Prostate gland (tissue), 2 donors: ENCODE measurements at regions not wholly inside any gene's neighbourhood (a gene's known extent, or its start where the extent isn't known, plus 50 kb on each side); places are given as distances from the start of the nearest gene placed in this dataset.

Experiments used
- DNase-seq: peaks from one replicate; pipeline ENCODE4 v3.0.0-alpha.2; 2019; ENCODE audit warnings: low spot score
- H3K27ac ChIP-seq, 2 donors: fragments of 200-600 bp; sonication (generic); 2 replicates each; pipeline ENCODE4 v1.5.1; 2017 to 2019
- H3K27me3 ChIP-seq: fragments of 200-600 bp; sonication (generic); replicated peaks from 2 replicates; pipeline ENCODE4 v1.5.1; 2019; ENCODE audit not compliant: insufficient read depth
- H3K36me3 ChIP-seq, 2 donors: fragments of 200-600 bp; sonication (generic); 1 replicate in 1 of 2; 2 replicates in 1 of 2; pipeline versions ENCODE4 v1.5.1 to v1.8.1; 2017 to 2019
- H3K4me1 ChIP-seq: fragments of 200-600 bp; sonication (generic); replicated peaks from 2 replicates; pipeline ENCODE4 v1.5.1; 2019
- H3K4me3 ChIP-seq, 2 donors: fragments of 200-600 bp; sonication (generic); 2 replicates each; pipeline ENCODE4 v1.5.1; 2017 to 2019
- H3K9me3 ChIP-seq: fragments of 200-600 bp; sonication (generic); 2 replicates; pipeline ENCODE4 v1.5.1; 2017
- CTCF ChIP-seq, 4 experiments: fragments of 200-600 bp in 2 of 4; fragments of 450-650 bp in 2 of 4; sonication (generic) in 2 of 4; IDR thresholded peaks; 1 replicate in 3 of 4; 2 replicates in 1 of 4; pipeline ENCODE4 v1.5.1; 2016 to 2019; ENCODE audit warnings: antibody characterized with exemption in 4 of 4, mild to moderate bottlenecking in 2 of 4, moderate library complexity in 2 of 4
- POLR2A ChIP-seq: fragments of 450-650 bp; IDR thresholded peaks from one replicate; pipeline ENCODE4 v1.6.1; 2016; ENCODE audit warnings: antibody characterized with exemption, mild to moderate bottlenecking
- POLR2AphosphoS5 ChIP-seq: sonication (generic); formaldehyde crosslinking; IDR thresholded peaks from one replicate; pipeline ENCODE4 v1.6.1; 2017; ENCODE audit warnings: antibody characterized with exemption
- WGBS: methylation state at CpG from one replicate; pipeline ENCODE4 v1.1.5; 2018; 5-methylcytosine and 5-hydroxymethylcytosine counted together
- intact Hi-C: fragments of 100-400 bp; cut with DNase I; formaldehyde crosslinking; loops from one replicate; pipeline ENCODE4 v1.14.2; 2022

- Histone ChIP-seq H3K27ac (no peak overlapping the region), H3K36me3 (no peaks in the 10 kb centered on the region), H3K27me3 (no peaks in the 10 kb centered on the region), H3K4me1 (no peaks in the 10 kb centered on the region), H3K4me3 (no peak overlapping the region), H3K9me3 (no peaks in the 10 kb centered on the region)
- no peak for DNase-seq
- intact Hi-C loops = no loop called here
- TF ChIP-seq POLR2A (no peak), POLR2AphosphoS5 (no peak), CTCF (IDR thresholded peaks at IDR 0.05) (no peak)
Measured at GRCh38 chr5:73395256-73395655, 53.3 kb downstream of the FOXD1 start.

- H3K27me3 ChIP-seq = no peaks in the 10 kb centered on the region
- no peaks in the 10 kb centered on the region for H3K36me3 ChIP-seq
- intact Hi-C loops = no loop called here
- H3K4me3 ChIP-seq = no peak overlapping the region
- H3K4me1 ChIP-seq = no peaks in the 10 kb centered on the region
- H3K9me3 ChIP-seq = no peaks in the 10 kb centered on the region
- WGBS = 69% methylated on average over 4 of the region's 4 CpGs
- no peak overlapping the region for H3K27ac ChIP-seq
- TF ChIP-seq POLR2A = no peak
- TF ChIP-seq CTCF (IDR thresholded peaks at IDR 0.05) = no peak
- no peak for TF ChIP-seq POLR2AphosphoS5
- no peak for DNase-seq
Measured at GRCh38 chr5:73394610-73395009, 54.0 kb downstream of the FOXD1 start.

- Histone ChIP-seq H3K36me3 (no peaks in the 10 kb centered on the region), H3K4me3 (no peak overlapping the region), H3K9me3 (no peaks in the 10 kb centered on the region), H3K27me3 (no peaks in the 10 kb centered on the region), H3K4me1 (no peaks in the 10 kb centered on the region), H3K27ac (no peak overlapping the region)
- no peak for DNase-seq
- intact Hi-C loops = no loop called here
- no peak for TF ChIP-seq POLR2AphosphoS5
- WGBS = 68% methylated on average over 2 of the region's 2 CpGs
Measured at GRCh38 chr5:73393611-73394489, 54.7 kb downstream of the FOXD1 start.

- intact Hi-C loops = no loop called here
- Histone ChIP-seq H3K27ac (no peak overlapping the region), H3K36me3 (no peaks in the 10 kb centered on the region), H3K27me3 (no peaks in the 10 kb centered on the region), H3K9me3 (no peaks in the 10 kb centered on the region), H3K4me3 (no peak overlapping the region), H3K4me1 (no peaks in the 10 kb centered on the region)
- 67% methylated on average over 3 of the region's 3 CpGs for WGBS
- TF ChIP-seq CTCF (IDR thresholded peaks at IDR 0.05) = no peak
- TF ChIP-seq POLR2A = no peak
- no peak for TF ChIP-seq POLR2AphosphoS5
- no peak for DNase-seq
Measured at GRCh38 chr5:73392775-73393174, 55.8 kb downstream of the FOXD1 start.

GRCh38 chr5:73391441-73391881 is 57.1 kb downstream of the FOXD1 start:
- Histone ChIP-seq H3K4me1 (no peaks in the 10 kb centered on the region), H3K4me3 (no peak overlapping the region), H3K27me3 (no peaks in the 10 kb centered on the region), H3K36me3 (no peaks in the 10 kb centered on the region), H3K27ac (no peak overlapping the region), H3K9me3 (no peaks in the 10 kb centered on the region)
- intact Hi-C loops = no loop called here
- WGBS = 76% methylated on average over 3 of the region's 3 CpGs
- no peak for DNase-seq
- TF ChIP-seq CTCF (IDR thresholded peaks at IDR 0.05) (no peak), POLR2A (no peak), POLR2AphosphoS5 (no peak)
